Caki2 (cell line): ENCODE measurements at regions not wholly inside any gene's neighbourhood (a gene's known extent, or its start where the extent isn't known, plus 50 kb on each side); places are given as distances from the start of the nearest gene placed in this dataset.

Experiments used
- DNase-seq: peaks from one replicate; pipeline ENCODE4 v3.0.0-alpha.2; 2015; ENCODE audit warnings: low read depth
- in situ Hi-C: cut with HindIII; loops from 2 replicates; pipeline ENCODE4 v1.10.0; 2016; ENCODE audit warnings: low sequenced_read_pairs, low pct_unique_long_range_greater_than_20kb, mixed read lengths

DNA sequence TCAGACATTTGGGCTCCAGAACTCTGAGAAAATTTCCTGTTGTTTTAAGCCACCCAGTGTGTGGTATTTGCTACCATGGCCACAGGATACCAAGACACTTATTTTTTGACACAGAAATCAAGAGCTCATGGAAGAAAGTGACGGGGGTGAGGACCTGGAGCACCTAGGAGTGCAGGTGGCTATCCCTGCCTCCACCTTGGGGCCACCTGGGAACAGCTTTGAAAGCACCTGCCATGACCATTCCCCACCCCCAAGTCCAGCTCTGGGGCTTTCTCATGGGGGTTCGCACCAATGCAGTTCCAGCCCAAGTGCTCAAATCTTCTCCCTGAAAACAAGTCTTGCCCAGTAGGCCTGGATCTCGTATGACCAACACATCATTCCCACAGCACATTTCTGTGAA, 214.9 kb upstream of the IRX1 start:
- in situ Hi-C loops, result no loop called here

GRCh38 chr5:3377831-3378230, 217.8 kb upstream of the IRX1 start:
- in situ Hi-C loops, result no loop called here
- DNase-seq, result no peak

More for the DNA sequence above, 214.9 kb upstream of the IRX1 start:
- DNase-seq, result no peak

- in situ Hi-C loops, result no loop called here
Observed at GRCh38 chr5:3377176-3377575, 218.5 kb upstream of the IRX1 start.

GRCh38 chr5:3376611-3377010, 219.0 kb upstream of the IRX1 start:
- no peak for DNase-seq
- in situ Hi-C loops, result no loop called here

More at GRCh38 chr5:3377176-3377575, 218.5 kb upstream of the IRX1 start:
- no peak for DNase-seq

GRCh38 chr5:3375586-3376311, 219.9 kb upstream of the IRX1 start:
- in situ Hi-C loops, result no loop called here

DNA sequence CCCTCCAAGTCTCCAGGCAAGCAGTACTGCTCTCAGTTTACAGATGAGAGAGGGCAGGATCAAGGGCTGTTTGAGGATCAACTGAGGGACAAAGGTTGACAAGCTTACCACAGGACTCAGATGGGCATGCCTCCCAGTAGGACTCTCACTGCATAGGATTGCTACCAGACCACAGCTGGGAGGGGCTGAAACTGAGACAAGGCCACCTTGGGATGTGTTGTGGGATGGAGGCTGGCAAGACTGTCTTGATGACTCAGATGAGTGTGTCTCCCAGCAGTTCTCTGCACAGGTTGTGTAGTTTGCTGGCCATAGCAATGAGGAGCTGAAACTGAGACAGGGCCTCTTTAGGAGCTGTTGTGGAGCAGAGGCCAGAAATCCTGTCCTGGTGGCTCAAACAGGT, 222.2 kb upstream of the IRX1 start:
- no peak for DNase-seq
- in situ Hi-C loops, result no loop called here

More at GRCh38 chr5:3375586-3376311, 219.9 kb upstream of the IRX1 start:
- DNase-seq, result no peak

DNA sequence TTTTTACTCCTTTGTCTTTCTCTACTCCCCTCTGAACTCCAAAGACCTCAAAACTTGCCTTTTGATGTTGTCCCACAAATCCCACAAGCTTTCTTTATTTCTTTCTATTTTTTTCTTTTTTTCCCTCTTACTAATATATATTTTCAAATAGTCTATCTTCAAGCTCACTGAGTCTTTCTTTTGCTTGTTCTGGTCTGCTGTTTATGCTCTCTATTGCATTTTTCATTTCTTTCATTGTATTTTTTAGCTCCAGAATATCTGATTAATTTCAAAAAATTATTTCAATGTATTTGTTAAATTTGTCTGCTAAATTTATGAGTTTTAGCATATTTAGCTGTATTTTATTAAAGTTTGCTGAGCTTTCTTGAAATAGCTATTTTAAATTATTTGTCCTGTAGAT, 223.3 kb upstream of the IRX1 start:
- DNase-seq, result no peak
- in situ Hi-C loops, result no loop called here

- no peak for DNase-seq
- in situ Hi-C loops, result no loop called here
Observed at GRCh38 chr5:3365501-3366215, 230.0 kb upstream of the IRX1 start.

GRCh38 chr5:3364941-3365340, 230.7 kb upstream of the IRX1 start:
- DNase-seq, result no peak
- in situ Hi-C loops, result no loop called here

GRCh38 chr5:3364433-3364832, 231.2 kb upstream of the IRX1 start:
- DNase-seq, result no peak
- in situ Hi-C loops, result no loop called here

GRCh38 chr5:3362606-3362910, 233.1 kb upstream of the IRX1 start:
- DNase-seq, result no peak
- in situ Hi-C loops, result no loop called here

GRCh38 chr5:3361811-3362605, 233.6 kb upstream of the IRX1 start:
- no peak for DNase-seq
- in situ Hi-C loops, result no loop called here

- in situ Hi-C loops, result no loop called here
Observed at GRCh38 chr5:3359642-3360041, 236.0 kb upstream of the IRX1 start.

DNA sequence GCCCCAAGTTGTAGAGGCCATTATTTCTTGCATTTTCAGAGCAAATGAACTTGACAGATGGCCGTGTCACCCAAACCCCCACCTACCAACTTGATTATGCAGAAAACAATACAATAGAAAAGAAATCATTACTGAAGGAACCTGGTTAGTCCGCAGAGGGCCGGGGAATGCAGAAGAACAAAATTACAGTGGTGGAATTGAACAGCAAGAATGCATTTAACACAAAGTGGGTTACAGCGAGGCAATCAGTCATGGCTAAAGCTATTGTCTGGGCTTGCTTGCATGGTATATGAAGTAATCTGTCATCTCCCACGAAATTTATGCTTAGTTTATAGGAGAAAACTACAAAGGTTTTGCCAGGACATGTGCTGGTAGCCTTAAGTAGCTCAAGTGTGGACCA, 238.3 kb upstream of the IRX1 start:
- in situ Hi-C loops, result no loop called here
- DNase-seq, result no peak

More at GRCh38 chr5:3359642-3360041, 236.0 kb upstream of the IRX1 start:
- no peak for DNase-seq

DNA sequence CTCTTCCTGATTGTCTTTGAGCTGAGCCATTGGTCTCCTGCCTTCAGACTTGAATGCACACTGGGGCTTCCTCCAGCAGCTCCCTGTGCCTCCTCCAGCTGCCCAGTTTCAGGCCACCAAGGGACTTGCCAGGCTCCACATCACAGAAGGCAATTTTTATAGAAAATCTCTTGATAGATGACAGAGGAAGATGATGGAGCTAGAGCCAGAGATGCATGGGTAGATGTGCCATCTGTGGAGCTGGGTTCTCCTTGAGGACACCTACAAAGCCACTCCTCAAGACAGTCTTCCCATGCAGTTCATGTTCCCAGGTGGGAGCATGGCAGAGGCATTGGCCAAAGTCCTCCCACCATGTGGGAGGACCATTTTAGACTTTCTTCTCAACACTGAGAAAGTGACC, 239.6 kb upstream of the IRX1 start:
- in situ Hi-C loops, result no loop called here
- no peak for DNase-seq

- no peak for DNase-seq
- in situ Hi-C loops, result no loop called here
Observed at GRCh38 chr5:3355126-3355525, 240.5 kb upstream of the IRX1 start.

DNA sequence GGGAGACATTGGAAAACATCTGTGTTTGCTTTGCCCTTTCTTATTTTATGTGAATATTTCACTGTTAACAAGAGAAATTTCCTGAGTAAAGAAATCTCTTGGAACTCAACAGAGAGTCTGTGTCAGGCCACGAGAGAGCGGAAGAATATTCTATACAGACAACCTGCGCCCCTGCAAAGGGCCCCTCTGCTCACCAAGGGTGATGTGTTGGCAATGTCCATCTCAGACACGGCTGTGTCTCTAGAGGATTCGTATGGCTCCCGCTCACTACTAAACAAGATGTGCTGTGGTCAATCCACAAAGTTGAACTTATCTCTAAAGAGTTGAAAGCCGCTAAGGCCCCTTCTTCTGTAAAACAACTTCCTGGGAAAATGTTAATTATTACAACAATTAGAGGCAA, 241.0 kb upstream of the IRX1 start:
- DNase-seq, result no peak
- in situ Hi-C loops, result no loop called here

- in situ Hi-C loops, result no loop called here
- no peak for DNase-seq
Observed at GRCh38 chr5:3353561-3353960, 242.1 kb upstream of the IRX1 start.

DNA sequence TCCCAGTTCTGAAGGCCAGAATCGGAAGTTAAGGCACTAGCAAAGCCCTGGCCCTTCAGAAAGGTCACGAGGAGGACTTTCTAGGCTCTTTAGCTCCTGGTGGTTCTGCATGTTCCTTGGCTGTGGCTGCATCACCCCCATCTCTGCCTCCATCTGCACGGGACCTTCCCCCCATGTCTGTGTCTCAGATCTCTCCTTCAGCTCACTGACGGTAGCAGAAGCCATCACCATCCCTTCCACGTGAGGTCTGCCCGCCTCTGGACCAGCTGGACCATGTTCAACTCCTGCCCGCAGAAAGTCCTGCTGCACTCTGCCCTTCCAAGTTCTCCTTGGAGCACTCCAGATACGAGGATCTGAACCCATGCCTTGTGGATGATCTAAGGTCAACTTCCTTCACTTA, 242.9 kb upstream of the IRX1 start:
- in situ Hi-C loops, result no loop called here
- no peak for DNase-seq
